OCI-LY3 (cell line): ENCODE measurements at regions not wholly inside any gene's neighbourhood (a gene's known extent, or its start where the extent isn't known, plus 50 kb on each side); places are given as distances from the start of the nearest gene placed in this dataset.

ENCODE experiments used
- H2AFZ ChIP-seq: fragments of 200-600, 300-600 bp; shearing (Covaris generic); 2 replicates; pipeline ENCODE4 v1.6.0; 2014; ENCODE audit warnings: antibody characterized with exemption, low read depth, low read length
- H3K27ac ChIP-seq: fragments of 200-600, 300-600 bp; sonication (generic); 2 replicates; pipeline ENCODE4 v1.5.1; 2014; ENCODE audit warnings: mild to moderate bottlenecking, low read length, moderate library complexity, mixed read lengths
- H3K27me3 ChIP-seq: fragments of 200-600, 300-600 bp; sonication (generic); 2 replicates; pipeline ENCODE4 v1.6.1; 2014; ENCODE audit warnings: low read depth, low read length, mixed read lengths
- H3K36me3 ChIP-seq: fragments of 200-600, 300-600 bp; sonication (generic); replicated peaks from 2 replicates; pipeline ENCODE3; 2014; ENCODE audit warnings: low read depth, low read length, mixed read lengths
- H3K4me1 ChIP-seq: fragments of 300-600, 200-600 bp; sonication (generic); 2 replicates; pipeline ENCODE4 v1.6.1; 2014; ENCODE audit warnings: low read length, mixed read lengths
- H3K4me2 ChIP-seq: fragments of 200-600, 300-600 bp; sonication (generic); 2 replicates; pipeline ENCODE4 v1.6.1; 2014; ENCODE audit warnings: low read length, mixed read lengths
- H3K4me3 ChIP-seq: fragments of 300-600, 200-600 bp; sonication (generic); 2 replicates; pipeline ENCODE4 v1.5.1; 2014; ENCODE audit warnings: antibody characterized with exemption, mild to moderate bottlenecking, low read length, moderate library complexity
- H3K79me2 ChIP-seq: fragments of 300-600, 200-600 bp; shearing (Covaris generic); 2 replicates; pipeline ENCODE4 v1.6.1; 2014; ENCODE audit warnings: mild to moderate bottlenecking, low read length, mixed read lengths
- H3K9ac ChIP-seq: fragments of 300-600, 200-600 bp; shearing (Covaris generic); 2 replicates; pipeline ENCODE4 v1.6.0; 2014; ENCODE audit warnings: mild to moderate bottlenecking, low read length, moderate library complexity
- H3K9me3 ChIP-seq: fragments of 200-600, 300-600 bp; shearing (Covaris generic); 2 replicates; pipeline ENCODE4 v1.6.1; 2014; ENCODE audit warnings: low read length, mixed read lengths; ENCODE audit not compliant: insufficient read depth
- H4K20me1 ChIP-seq: fragments of 200-600, 300-600 bp; sonication (generic); 2 replicates; pipeline ENCODE4 v1.6.1; 2016; ENCODE audit warnings: low read length, mixed read lengths; ENCODE audit not compliant: insufficient read depth
- EZH2phosphoT487 ChIP-seq: fragments of 200-600 bp; shearing (Covaris generic); IDR thresholded peaks from 2 replicates; pipeline ENCODE4 v1.6.1; 2018; ENCODE audit warnings: antibody characterized with exemption, mixed run types, low read depth
- TF ChIP-seq, protein P1 (sequence below): fragments of 200-600, 300-600 bp; sonication (generic); IDR thresholded peaks from 2 replicates; pipeline ENCODE4 v1.5.1; 2014; ENCODE audit warnings: antibody characterized with exemption, low read length, low read depth

DNA sequence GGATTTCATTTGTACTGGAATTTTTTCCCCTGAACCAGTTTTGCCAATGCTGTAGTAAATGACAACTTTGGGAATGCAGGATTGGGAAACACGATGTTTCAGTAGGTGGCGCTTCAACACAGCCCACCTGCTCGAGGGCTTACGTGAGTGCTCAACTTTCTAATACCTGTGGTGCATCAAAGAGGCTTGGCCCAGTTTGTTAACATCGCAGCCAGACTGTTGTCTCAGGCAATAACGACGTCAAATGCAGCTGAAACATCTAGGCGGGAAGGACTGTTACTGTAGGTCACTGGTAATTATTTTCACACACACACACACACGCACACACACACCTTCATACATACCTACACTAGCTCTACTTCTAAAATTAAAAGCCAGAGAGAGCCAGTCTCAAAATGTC is 815.5 kb upstream of the SLC35B3 start:
- Histone ChIP-seq H3K4me1 (no peaks in the 10 kb centered on the region), H3K9ac (no peak overlapping the region), H3K4me2 (no peak overlapping the region), H3K4me3 (no peak overlapping the region), H3K36me3 (no peaks in the 10 kb centered on the region), H3K79me2 (no peaks in the 10 kb centered on the region), H2AFZ (no peak overlapping the region), H4K20me1 (no peaks in the 10 kb centered on the region), H3K9me3 (no peaks in the 10 kb centered on the region), H3K27me3 (no peaks in the 10 kb centered on the region), H3K27ac (no peak overlapping the region)
- TF ChIP-seq EZH2phosphoT487 = no peak
- TF ChIP-seq, protein P1, sequence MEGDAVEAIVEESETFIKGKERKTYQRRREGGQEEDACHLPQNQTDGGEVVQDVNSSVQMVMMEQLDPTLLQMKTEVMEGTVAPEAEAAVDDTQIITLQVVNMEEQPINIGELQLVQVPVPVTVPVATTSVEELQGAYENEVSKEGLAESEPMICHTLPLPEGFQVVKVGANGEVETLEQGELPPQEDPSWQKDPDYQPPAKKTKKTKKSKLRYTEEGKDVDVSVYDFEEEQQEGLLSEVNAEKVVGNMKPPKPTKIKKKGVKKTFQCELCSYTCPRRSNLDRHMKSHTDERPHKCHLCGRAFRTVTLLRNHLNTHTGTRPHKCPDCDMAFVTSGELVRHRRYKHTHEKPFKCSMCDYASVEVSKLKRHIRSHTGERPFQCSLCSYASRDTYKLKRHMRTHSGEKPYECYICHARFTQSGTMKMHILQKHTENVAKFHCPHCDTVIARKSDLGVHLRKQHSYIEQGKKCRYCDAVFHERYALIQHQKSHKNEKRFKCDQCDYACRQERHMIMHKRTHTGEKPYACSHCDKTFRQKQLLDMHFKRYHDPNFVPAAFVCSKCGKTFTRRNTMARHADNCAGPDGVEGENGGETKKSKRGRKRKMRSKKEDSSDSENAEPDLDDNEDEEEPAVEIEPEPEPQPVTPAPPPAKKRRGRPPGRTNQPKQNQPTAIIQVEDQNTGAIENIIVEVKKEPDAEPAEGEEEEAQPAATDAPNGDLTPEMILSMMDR = peak; percentile 62

DNA sequence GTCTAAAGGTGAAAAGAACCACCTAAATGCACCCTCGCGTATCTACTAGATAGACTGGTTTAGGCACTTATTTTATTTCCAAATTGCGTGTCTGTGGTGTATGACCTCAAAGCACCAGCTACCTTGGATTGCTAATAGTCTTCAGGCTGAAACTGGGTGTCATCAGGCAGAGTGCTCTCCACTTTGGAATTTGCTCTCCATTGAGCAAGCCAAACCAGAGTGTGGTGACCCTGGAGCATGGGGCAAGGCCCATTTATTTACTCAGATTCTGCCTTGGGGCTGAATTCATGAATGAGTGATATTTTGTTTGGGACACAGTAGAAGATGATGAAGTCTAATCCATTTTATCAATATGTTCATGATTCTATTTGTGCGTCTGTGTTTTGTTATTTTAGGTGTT is 812.8 kb upstream of the SLC35B3 start:
- Histone ChIP-seq H3K4me3 (no peak overlapping the region), H3K9me3 (no peaks in the 10 kb centered on the region)
- no peak for TF ChIP-seq EZH2phosphoT487
- TF ChIP-seq, protein P1 = no peak

DNA sequence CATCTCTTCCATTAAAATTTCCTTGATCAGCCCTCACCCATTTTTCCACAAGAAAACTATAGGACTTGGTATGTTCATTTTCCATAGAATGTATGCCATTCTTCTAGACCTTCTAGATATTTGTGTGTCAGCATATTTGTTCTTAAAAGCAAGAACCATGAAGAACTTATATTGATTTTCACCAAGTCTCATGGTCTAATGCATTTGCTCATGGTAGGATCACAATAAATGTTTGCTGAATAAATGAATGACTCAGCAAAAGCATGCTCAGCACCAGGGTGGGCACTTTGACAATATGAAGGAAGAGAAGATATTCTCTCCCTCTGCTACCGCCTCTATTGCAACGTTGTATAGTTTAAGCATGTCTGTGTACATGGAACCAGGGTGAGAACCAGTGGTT is 805.5 kb upstream of the SLC35B3 start:
- Histone ChIP-seq H3K27ac (no peak overlapping the region), H2AFZ (no peak overlapping the region), H4K20me1 (no peaks in the 10 kb centered on the region), H3K9ac (no peak overlapping the region), H3K4me3 (no peak overlapping the region), H3K36me3 (no peaks in the 10 kb centered on the region), H3K4me1 (no peaks in the 10 kb centered on the region), H3K9me3 (no peaks in the 10 kb centered on the region), H3K4me2 (no peak overlapping the region), H3K79me2 (no peaks in the 10 kb centered on the region), H3K27me3 (no peaks in the 10 kb centered on the region)
- TF ChIP-seq, protein P1 = no peak
- no peak for TF ChIP-seq EZH2phosphoT487

More for the DNA sequence above, 812.8 kb upstream of the SLC35B3 start:
- H3K79me2 ChIP-seq = no peaks in the 10 kb centered on the region
- no peak overlapping the region for H3K4me2 ChIP-seq
- no peaks in the 10 kb centered on the region for H3K4me1 ChIP-seq
- no peaks in the 10 kb centered on the region for H4K20me1 ChIP-seq
- H3K27me3 ChIP-seq = no peaks in the 10 kb centered on the region
- no peak overlapping the region for H3K27ac ChIP-seq
- H2AFZ ChIP-seq = no peak overlapping the region
- H3K9ac ChIP-seq = no peak overlapping the region
- no peaks in the 10 kb centered on the region for H3K36me3 ChIP-seq

DNA sequence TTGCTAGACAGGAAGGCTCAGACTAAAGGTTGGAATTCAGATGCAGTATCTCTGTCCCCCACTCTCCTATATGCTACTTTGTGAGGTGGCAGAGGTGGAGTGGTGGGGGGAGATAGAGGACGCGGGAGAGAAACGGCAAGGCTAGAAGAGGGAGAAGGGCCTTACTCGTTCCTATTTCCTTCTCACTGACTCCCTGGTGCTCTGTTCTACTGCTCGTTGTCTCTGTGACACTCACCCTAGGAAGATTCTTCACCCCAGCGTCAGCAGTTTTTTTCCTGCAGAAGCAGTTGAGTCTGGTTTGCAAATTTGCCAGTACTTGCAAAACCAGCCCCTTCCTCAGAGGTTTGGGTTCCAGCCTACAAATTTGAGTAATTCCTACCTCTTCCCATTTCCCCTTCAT is 801.1 kb upstream of the SLC35B3 start:
- H3K36me3 ChIP-seq = no peaks in the 10 kb centered on the region
- H2AFZ ChIP-seq = no peak overlapping the region
- no peak overlapping the region for H3K27ac ChIP-seq
- no peaks in the 10 kb centered on the region for H3K4me1 ChIP-seq
- no peaks in the 10 kb centered on the region for H3K9me3 ChIP-seq
- H3K4me2 ChIP-seq = no peak overlapping the region
- H3K79me2 ChIP-seq = no peaks in the 10 kb centered on the region
- no peaks in the 10 kb centered on the region for H3K27me3 ChIP-seq
- no peaks in the 10 kb centered on the region for H4K20me1 ChIP-seq
- no peak overlapping the region for H3K4me3 ChIP-seq
- no peak for TF ChIP-seq EZH2phosphoT487
- TF ChIP-seq, protein P1 = no peak
- no peak overlapping the region for H3K9ac ChIP-seq
